Heart right ventricle (tissue), 16 donors: ENCODE measurements at regions not wholly inside any gene's neighbourhood (a gene's known extent, or its start where the extent isn't known, plus 50 kb on each side); places are given as distances from the start of the nearest gene placed in this dataset.

ENCODE experiments used
- ATAC-seq, 8 donors: fragments of 200-7000 bp; cut with Tn5 transposase; one replicate each; pipeline ENCODE4 v1.9.1; 2020; ENCODE audit warnings: mild to moderate bottlenecking in 8 of 8, moderate library complexity in 8 of 8, moderate number of reproducible peaks in 1 of 8
- DNase-seq, 2 donors: peaks; one replicate each; pipeline ENCODE4 v3.0.0-alpha.2; 2020
- H3K27ac ChIP-seq, 10 donors: fragments of 200-600 bp; sonication (generic) in 2 of 10; one replicate each; pipeline versions ENCODE4 v1.5.0 to v1.8.0; 2020 to 2022; ENCODE audit warnings: mild to moderate bottlenecking in 3 of 10
- H3K27me3 ChIP-seq, 7 donors: fragments of 200-600 bp; one replicate each; pipeline ENCODE4 v1.8.0; 2021 to 2022; ENCODE audit warnings: mild to moderate bottlenecking in 2 of 7
- H3K36me3 ChIP-seq, 9 donors: fragments of 200-600 bp; sonication (generic) in 1 of 9; one replicate each; pipeline versions ENCODE4 v1.5.0 to v1.8.0; 2020 to 2022; ENCODE audit warnings: mild to moderate bottlenecking in 2 of 9
- H3K4me1 ChIP-seq, 9 donors: fragments of 200-600 bp; sonication (generic) in 1 of 9; one replicate each; pipeline versions ENCODE4 v1.5.0 to v1.8.0; 2020 to 2022; ENCODE audit warnings: mild to moderate bottlenecking in 4 of 9
- H3K4me3 ChIP-seq, 10 donors: fragments of 200-600 bp; sonication (generic) in 2 of 10; one replicate each; pipeline versions ENCODE4 v1.5.0 to v1.8.0; 2020 to 2022; ENCODE audit warnings: mild to moderate bottlenecking in 7 of 10, moderate library complexity in 2 of 10
- H3K9me3 ChIP-seq, 11 donors: fragments of 200-600 bp in 10 of 11; sonication (generic) in 2 of 11; one replicate each; pipeline versions ENCODE4 v1.5.0 to v1.8.0; 2013 to 2022; ENCODE audit warnings: mild to moderate bottlenecking in 2 of 11, control low read depth in 1 of 11, moderate library complexity in 1 of 11
- WGBS, 2 donors: extraction: QIAGEN DNeasy Blood & Tissue Kit; methylation state at CpG; one replicate each; pipeline ENCODE4 v1.1.7; 2013; ENCODE audit warnings: inconsistent platforms in 1 of 2; 5-methylcytosine and 5-hydroxymethylcytosine counted together
- intact Hi-C, 10 donors: fragments of 100-400 bp; cut with DNase I; formaldehyde crosslinking; loops; one replicate each; pipeline versions ENCODE4 v1.11.1 to v1.14.2; 2022
- TF ChIP-seq, protein P1 (sequence below), 9 donors: fragments of 200-600 bp; sonication (generic) in 2 of 9; IDR thresholded peaks; one replicate each; pipeline versions ENCODE4 v1.5.0 to v1.8.0; 2021 to 2022; ENCODE audit warnings: antibody characterized with exemption in 9 of 9, mild to moderate bottlenecking in 5 of 9, moderate library complexity in 1 of 9
- donor health status: Arrhythmogenic right ventricular cardiomyopathy.
- donor health status: ischemic (EF 13 %, LVEDD 7.1; RV severe dilation, severe dysfunction).
- donor health status: healthy with polysubstance abuse.
- donor health status: DM: no; HTN: yes; CAD: no.
- donor health status: DM: no; HTN: no; CAD: no.
- donor health status: ischemic (EF 25% LVEDD 6.9; RV normal size, moderate dysfunction).
- donor health status: ischemic (EF 25% LVEDD 5.7; RV mildly dilated, moderate dysfunction).
- donor health status: healthy.
- donor health status: DM: yes; HTN: yes; CAD: no.
- donor health status: Ischemic cardiomyopathy.
- donor health status: ischemic (EF 35%, LVEDD 5.7; RV mildly dilated, moderate dysfunction).
- donor health status: nonischemic (EF 11% LVEDD 7.7; RV severe dilation, severe dysfunction).
- donor health status: DM: yes; HTN: yes; CAD: no.
- donor health status: PGD.
- donor health status: ischemic (EF 29% LVEDD 5.4; RV normal size, mild dysfunction).
- donor health status: nonischemic (EF 23%, LVEDD 6.1; RV moderate dilation, normal function).

DNA sequence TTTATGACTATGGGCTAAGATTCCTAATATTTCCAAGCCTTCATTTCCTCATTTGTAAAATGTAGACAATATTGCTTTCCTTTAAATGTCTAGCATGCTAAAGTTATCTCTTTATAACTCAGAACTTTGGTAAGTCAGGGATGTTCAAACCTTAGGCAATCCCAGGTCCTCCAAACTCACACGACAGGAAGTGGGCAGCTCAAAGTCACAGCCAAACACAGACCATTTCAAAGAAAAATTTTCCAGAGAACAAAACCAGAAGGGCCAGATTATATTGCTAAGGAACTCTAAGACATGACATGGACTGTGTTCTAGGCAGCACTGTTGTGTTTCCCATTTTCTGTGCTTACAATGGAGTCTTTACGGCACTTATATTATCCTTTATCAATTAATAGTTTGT is 87.8 kb upstream of the DYNC1I1 start:
- Histone ChIP-seq H3K4me3 (no peak overlapping the region), H3K36me3 (no peaks in the 10 kb centered on the region), H3K27ac (no peak overlapping the region), H3K27me3 (no peaks in the 10 kb centered on the region), H3K4me1 (peaks cover 0 to 33% (median 3%) of the 10 kb centered on the region in 9 donors), H3K9me3 (no peaks in the 10 kb centered on the region)
- TF ChIP-seq, protein P1, sequence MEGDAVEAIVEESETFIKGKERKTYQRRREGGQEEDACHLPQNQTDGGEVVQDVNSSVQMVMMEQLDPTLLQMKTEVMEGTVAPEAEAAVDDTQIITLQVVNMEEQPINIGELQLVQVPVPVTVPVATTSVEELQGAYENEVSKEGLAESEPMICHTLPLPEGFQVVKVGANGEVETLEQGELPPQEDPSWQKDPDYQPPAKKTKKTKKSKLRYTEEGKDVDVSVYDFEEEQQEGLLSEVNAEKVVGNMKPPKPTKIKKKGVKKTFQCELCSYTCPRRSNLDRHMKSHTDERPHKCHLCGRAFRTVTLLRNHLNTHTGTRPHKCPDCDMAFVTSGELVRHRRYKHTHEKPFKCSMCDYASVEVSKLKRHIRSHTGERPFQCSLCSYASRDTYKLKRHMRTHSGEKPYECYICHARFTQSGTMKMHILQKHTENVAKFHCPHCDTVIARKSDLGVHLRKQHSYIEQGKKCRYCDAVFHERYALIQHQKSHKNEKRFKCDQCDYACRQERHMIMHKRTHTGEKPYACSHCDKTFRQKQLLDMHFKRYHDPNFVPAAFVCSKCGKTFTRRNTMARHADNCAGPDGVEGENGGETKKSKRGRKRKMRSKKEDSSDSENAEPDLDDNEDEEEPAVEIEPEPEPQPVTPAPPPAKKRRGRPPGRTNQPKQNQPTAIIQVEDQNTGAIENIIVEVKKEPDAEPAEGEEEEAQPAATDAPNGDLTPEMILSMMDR (IDR thresholded peaks at IDR 0.05), result no peak
- ATAC-seq (no peak), DNase-seq (no peak)
- 91 to 94% methylated on average over 2 of the region's 2 CpGs for WGBS, 2 donors
- intact Hi-C loops, result loop anchor here in 9 of 10 donors (1.0 to 10.0 kb wide), 9 partner anchors 47 to 158 kb away; partner anchors contain the start of gene PDK4 (in 7 of the 9)

DNA sequence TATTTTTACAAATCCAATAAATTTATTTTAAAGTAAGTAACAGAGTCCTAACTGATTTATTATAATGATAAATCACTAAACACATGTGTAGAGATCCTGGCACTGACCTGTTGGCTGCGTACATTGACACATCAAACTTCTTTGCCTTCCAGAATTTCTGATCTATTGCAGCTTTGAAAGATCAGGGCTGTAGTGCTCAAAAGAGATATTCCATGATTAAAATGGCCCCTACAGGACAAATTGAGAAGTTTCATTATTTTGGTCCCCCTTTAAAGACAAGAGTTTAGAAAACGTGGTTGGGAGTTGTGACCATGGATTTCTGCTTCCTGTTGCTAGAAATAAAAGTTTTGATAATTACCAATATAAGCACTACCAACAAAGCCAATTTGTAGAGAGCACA is 87.7 kb upstream of the PDK4 start:
- Histone ChIP-seq H3K9me3 (no peaks in the 10 kb centered on the region), H3K36me3 (no peaks in the 10 kb centered on the region), H3K27ac (no peak overlapping the region), H3K4me3 (no peak overlapping the region), H3K27me3 (no peaks in the 10 kb centered on the region), H3K4me1 (peaks cover 0 to 33% (median 3%) of the 10 kb centered on the region in 9 donors)
- TF ChIP-seq, protein P1 (IDR thresholded peaks at IDR 0.05), result peak; percentile 30 to 81 (median 61)
- intact Hi-C loops, result loop anchor here in 9 of 10 donors (1.0 to 10.0 kb wide), 9 partner anchors 47 to 157 kb away; partner anchors contain the start of gene PDK4 (in 7 of the 9)
- DNase-seq (peak in 1 of 2 donors; percentile 14), ATAC-seq (peak in 6 of 8 donors; percentile 31 to 75 (median 72))
- 22 to 34% methylated on average over 2 of the region's 2 CpGs for WGBS, 2 donors

DNA sequence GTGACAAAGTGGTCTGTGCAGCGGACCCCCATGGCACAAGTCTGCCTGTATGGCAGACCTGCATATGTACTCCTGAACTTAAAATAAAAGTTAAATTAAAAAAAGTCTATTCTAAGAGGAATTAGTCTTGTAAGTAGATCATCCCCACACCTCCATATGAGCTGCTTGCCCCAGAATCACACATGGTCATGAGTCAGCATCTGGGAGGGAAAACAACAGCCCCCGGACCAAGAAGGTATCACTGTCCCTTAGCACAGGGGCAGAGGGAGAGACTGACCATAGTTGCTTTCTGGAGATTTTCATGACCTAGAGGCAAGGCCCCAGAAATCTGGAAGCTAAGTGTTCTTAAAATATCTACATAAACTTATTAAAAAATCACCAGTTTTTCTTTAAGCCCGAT is 86.6 kb upstream of the PDK4 start:
- intact Hi-C loops, result loop anchor here in 9 of 10 donors (1.0 to 10.0 kb wide), 7 partner anchors 46 to 138 kb away; partner anchors contain the start of gene PDK4 (in 7 of the 9)
- H3K9me3 ChIP-seq, result no peaks in the 10 kb centered on the region
- TF ChIP-seq, protein P1 (IDR thresholded peaks at IDR 0.05), result no peak
- peaks cover 0 to 33% (median 3%) of the 10 kb centered on the region in 9 donors for H3K4me1 ChIP-seq
- no peak for ATAC-seq
- H3K4me3 ChIP-seq, result no peak overlapping the region
- H3K27me3 ChIP-seq, result no peaks in the 10 kb centered on the region
- DNase-seq, result no peak
- H3K27ac ChIP-seq, result no peak overlapping the region
- no peaks in the 10 kb centered on the region for H3K36me3 ChIP-seq
- WGBS, 2 donors, result 74 to 95% methylated on average over 3 of the region's 3 CpGs

DNA sequence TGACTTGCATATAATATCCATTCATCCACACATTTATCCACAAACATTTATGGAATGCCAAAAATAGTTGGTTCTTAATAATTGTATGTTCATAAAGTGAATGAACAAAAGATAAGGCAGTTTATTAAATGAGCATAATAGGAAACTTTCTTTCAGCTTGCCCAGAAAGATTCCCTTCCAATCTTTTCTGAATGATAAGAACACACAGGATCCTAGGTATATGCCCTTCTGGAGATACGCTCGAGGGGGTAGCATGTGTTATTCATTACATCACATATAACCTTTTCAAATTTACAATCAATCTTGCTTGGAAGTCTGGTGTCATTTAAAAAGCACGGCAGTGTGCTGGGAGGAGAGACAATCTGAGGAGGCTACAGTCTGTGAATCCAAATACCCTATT is 80.4 kb upstream of the PDK4 start:
- Histone ChIP-seq H3K36me3 (no peaks in the 10 kb centered on the region), H3K4me3 (no peak overlapping the region), H3K9me3 (no peaks in the 10 kb centered on the region), H3K27ac (no peak overlapping the region), H3K4me1 (peaks cover 0 to 10% (median 0%) of the 10 kb centered on the region in 9 donors), H3K27me3 (no peaks in the 10 kb centered on the region)
- DNase-seq, result no peak
- no peak for ATAC-seq
- intact Hi-C loops, result loop anchor here in 1 of 10 donors (5.0 kb wide), 1 partner anchor 49 kb away; no protein-coding TSS in a partner anchor
- WGBS, 2 donors, result 70 to 82% methylated on average over 3 of the region's 3 CpGs
- TF ChIP-seq, protein P1 (IDR thresholded peaks at IDR 0.05), result no peak
